T-helper 17 cell (primary cell): ENCODE measurements at regions not wholly inside any gene's neighbourhood (a gene's known extent, or its start where the extent isn't known, plus 50 kb on each side); places are given as distances from the start of the nearest gene placed in this dataset.
"Not testable (repeated sequence)": the region's sequence is repeated elsewhere in the genome, so short reads cannot be mapped to it uniquely, and the experiment has no call there.

Experiments used
- ATAC-seq: fragments of 150-1000 bp; cut with Tn5 transposase; 2 replicates; pipeline ENCODE4 v1.10.0; 2021; ENCODE audit warnings: mild to moderate bottlenecking, moderate library complexity
- DNase-seq, 3 donors: peaks; one replicate each; pipeline versions ENCODE4 v3.0.0 to v3.0.0-alpha.2; 2020 to 2021
- H3K9me3 ChIP-seq: one replicate; pipeline ENCODE4 v1.7.0; 2013; ENCODE audit warnings: low read length, mild to moderate bottlenecking; ENCODE audit not compliant: control insufficient read depth, poor library complexity, severe bottlenecking
- H3K27ac Mint-ChIP-seq: one replicate; pipeline ENCODE4 v1.8.0; 2022; ENCODE audit warnings: mild to moderate bottlenecking, moderate library complexity, mixed read lengths
- H3K27me3 Mint-ChIP-seq: one replicate; pipeline ENCODE4 v1.8.0; 2022; ENCODE audit warnings: mixed read lengths
- H3K36me3 Mint-ChIP-seq: one replicate; pipeline ENCODE4 v1.8.0; 2022; ENCODE audit warnings: low read depth, mixed read lengths
- H3K4me1 Mint-ChIP-seq: one replicate; pipeline ENCODE4 v1.8.0; 2022; ENCODE audit warnings: mild to moderate bottlenecking, mixed read lengths
- H3K4me3 Mint-ChIP-seq: one replicate; pipeline ENCODE4 v1.8.0; 2022; ENCODE audit warnings: mild to moderate bottlenecking, moderate library complexity, mixed read lengths

GRCh38 chr9:31174681-31175080 is 1209.8 kb upstream of the ACO1 start:
- Mint-ChIP-seq H3K27ac (no peak overlapping the region), H3K36me3 (no peaks in the 10 kb centered on the region), H3K4me1 (no peaks in the 10 kb centered on the region), H3K27me3 (no peaks in the 10 kb centered on the region), H3K4me3 (no peak overlapping the region)
- no peak for DNase-seq
- no peak for ATAC-seq
- H3K9me3 ChIP-seq: no peaks in the 10 kb centered on the region

- H3K4me3 Mint-ChIP-seq: no peak overlapping the region
- no peaks in the 10 kb centered on the region for H3K9me3 ChIP-seq
- H3K27me3 Mint-ChIP-seq: no peaks in the 10 kb centered on the region
- H3K27ac Mint-ChIP-seq: no peak overlapping the region
- DNase-seq: no peak
- H3K36me3 Mint-ChIP-seq: no peaks in the 10 kb centered on the region
- no peak for ATAC-seq
- no peaks in the 10 kb centered on the region for H3K4me1 Mint-ChIP-seq
Measured at GRCh38 chr9:31183866-31184265, 1200.6 kb upstream of the ACO1 start.

- H3K9me3 ChIP-seq: no peaks in the 10 kb centered on the region
- DNase-seq (no peak), ATAC-seq (no peak)
- Mint-ChIP-seq H3K4me3 (no peak overlapping the region), H3K4me1 (no peaks in the 10 kb centered on the region), H3K27ac (no peak overlapping the region), H3K27me3 (no peaks in the 10 kb centered on the region), H3K36me3 (no peaks in the 10 kb centered on the region)
Measured at GRCh38 chr9:31185831-31186230, 1198.6 kb upstream of the ACO1 start.

- Mint-ChIP-seq H3K27ac (no peak overlapping the region), H3K27me3 (no peaks in the 10 kb centered on the region), H3K4me1 (no peaks in the 10 kb centered on the region), H3K36me3 (no peaks in the 10 kb centered on the region), H3K4me3 (no peak overlapping the region)
- DNase-seq (no peak), ATAC-seq (no peak)
- H3K9me3 ChIP-seq: no peaks in the 10 kb centered on the region
Measured at GRCh38 chr9:31188496-31188895, 1195.9 kb upstream of the ACO1 start.

GRCh38 chr9:31210978-31211570 is 1173.4 kb upstream of the ACO1 start:
- no peaks in the 10 kb centered on the region for H3K36me3 Mint-ChIP-seq
- DNase-seq: no peak

GRCh38 chr9:31229976-31230375 is 1154.5 kb upstream of the ACO1 start:
- H3K4me1 Mint-ChIP-seq, H3K4me3 Mint-ChIP-seq: not testable (repeated sequence)

More at GRCh38 chr9:31210978-31211570, 1173.4 kb upstream of the ACO1 start:
- H3K4me3 Mint-ChIP-seq: no peak overlapping the region
- no peaks in the 10 kb centered on the region for H3K9me3 ChIP-seq
- no peak for ATAC-seq
- H3K27me3 Mint-ChIP-seq: no peaks in the 10 kb centered on the region
- peaks cover 6% of the 10 kb centered on the region for H3K4me1 Mint-ChIP-seq
- H3K27ac Mint-ChIP-seq: no peak overlapping the region

GRCh38 chr9:31232485-31232884 is 1152.0 kb upstream of the ACO1 start:
- H3K4me3 Mint-ChIP-seq: no peak overlapping the region
- H3K27ac Mint-ChIP-seq: no peak overlapping the region
- H3K9me3 ChIP-seq: no peaks in the 10 kb centered on the region
- DNase-seq: no peak
- no peaks in the 10 kb centered on the region for H3K36me3 Mint-ChIP-seq
- ATAC-seq: no peak
- peaks cover 7% of the 10 kb centered on the region for H3K4me1 Mint-ChIP-seq
- H3K27me3 Mint-ChIP-seq: no peaks in the 10 kb centered on the region

More at GRCh38 chr9:31229976-31230375, 1154.5 kb upstream of the ACO1 start:
- DNase-seq, H3K27ac Mint-ChIP-seq, H3K36me3 Mint-ChIP-seq, ATAC-seq, H3K27me3 Mint-ChIP-seq, H3K9me3 ChIP-seq: not testable (repeated sequence)

GRCh38 chr9:31236344-31236743 is 1148.1 kb upstream of the ACO1 start:
- Mint-ChIP-seq H3K4me3 (no peak overlapping the region), H3K27ac (peak overlapping the region; percentile 29)
- no peak for ATAC-seq

GRCh38 chr9:31243386-31243785 is 1141.1 kb upstream of the ACO1 start:
- Mint-ChIP-seq H3K4me3 (no peak overlapping the region), H3K27me3 (no peaks in the 10 kb centered on the region), H3K36me3 (no peaks in the 10 kb centered on the region), H3K4me1 (no peaks in the 10 kb centered on the region), H3K27ac (no peak overlapping the region)
- no peaks in the 10 kb centered on the region for H3K9me3 ChIP-seq
- ATAC-seq (no peak), DNase-seq (no peak)

More at GRCh38 chr9:31236344-31236743, 1148.1 kb upstream of the ACO1 start:
- no peaks in the 10 kb centered on the region for H3K36me3 Mint-ChIP-seq
- DNase-seq: no peak
- H3K9me3 ChIP-seq: no peaks in the 10 kb centered on the region
- peaks cover 7% of the 10 kb centered on the region for H3K4me1 Mint-ChIP-seq
- no peaks in the 10 kb centered on the region for H3K27me3 Mint-ChIP-seq

- no peaks in the 10 kb centered on the region for H3K4me1 Mint-ChIP-seq
Measured at GRCh38 chr9:31248156-31248555, 1136.3 kb upstream of the ACO1 start.

GRCh38 chr9:31251386-31251785 is 1133.1 kb upstream of the ACO1 start:
- Mint-ChIP-seq H3K27me3 (no peaks in the 10 kb centered on the region), H3K36me3 (no peaks in the 10 kb centered on the region), H3K4me1 (peaks cover 2% of the 10 kb centered on the region), H3K4me3 (no peak overlapping the region), H3K27ac (no peak overlapping the region)
- no peak for ATAC-seq
- no peaks in the 10 kb centered on the region for H3K9me3 ChIP-seq
- DNase-seq: no peak

More at GRCh38 chr9:31248156-31248555, 1136.3 kb upstream of the ACO1 start:
- no peaks in the 10 kb centered on the region for H3K9me3 ChIP-seq
- no peak overlapping the region for H3K4me3 Mint-ChIP-seq
- H3K36me3 Mint-ChIP-seq: no peaks in the 10 kb centered on the region
- DNase-seq (no peak), ATAC-seq (no peak)
- H3K27me3 Mint-ChIP-seq: no peaks in the 10 kb centered on the region
- no peak overlapping the region for H3K27ac Mint-ChIP-seq

GRCh38 chr9:31253800-31254762 is 1130.4 kb upstream of the ACO1 start:
- Mint-ChIP-seq H3K36me3 (no peaks in the 10 kb centered on the region), H3K27ac (no peak overlapping the region), H3K27me3 (no peaks in the 10 kb centered on the region), H3K4me1 (peaks cover 2% of the 10 kb centered on the region), H3K4me3 (no peak overlapping the region)
- ATAC-seq (no peak), DNase-seq (no peak)
- H3K9me3 ChIP-seq: no peaks in the 10 kb centered on the region

- no peak for DNase-seq
- Mint-ChIP-seq H3K4me3 (no peak overlapping the region), H3K36me3 (no peaks in the 10 kb centered on the region), H3K4me1 (peaks cover 6% of the 10 kb centered on the region), H3K27me3 (no peaks in the 10 kb centered on the region), H3K27ac (no peak overlapping the region)
- ATAC-seq: no peak
- no peaks in the 10 kb centered on the region for H3K9me3 ChIP-seq
Measured at GRCh38 chr9:31255211-31255610, 1129.2 kb upstream of the ACO1 start.
